ENCODE measurements at regions not wholly inside any gene's neighbourhood (a gene's known extent, or its start where the extent isn't known, plus 50 kb on each side); places are given as distances from the start of the nearest gene placed in this dataset.

DNA sequence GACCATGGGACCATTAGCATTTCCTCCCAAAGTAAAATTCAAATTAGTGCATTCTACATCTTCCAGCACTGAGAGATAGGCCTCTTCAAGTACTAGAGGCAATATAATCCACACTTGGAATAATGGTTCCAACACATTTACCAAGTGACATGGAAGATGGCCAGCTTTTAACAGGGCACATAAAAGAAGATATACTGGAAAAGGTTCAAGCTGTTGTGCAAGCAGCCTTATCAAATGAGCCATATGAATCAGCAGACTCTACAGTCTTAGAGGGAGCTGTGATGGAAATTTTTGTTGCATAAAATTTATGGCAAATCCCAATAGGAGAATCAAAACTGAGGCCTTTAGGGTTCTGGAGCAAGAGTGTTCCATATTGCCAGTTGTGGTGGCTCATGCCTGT lies 526.6 kb upstream of the IRAK1BP1 start:
- Histone ChIP-seq H3K79me2 (ENCODE audit: control insufficient read depth, insufficient read depth, low read length) (no peaks in the 10 kb centered on the region), H3K4me3 (replicated peaks in 1 of 4; ENCODE audit: control extremely low read depth in 1 of 4, insufficient read depth in 1 of 4, low read depth in 3 of 4, low read length in 4 of 4) (no peak overlapping the region), H3K27me3 (ENCODE audit: control insufficient read depth, insufficient read depth, low read length) (no peaks in the 10 kb centered on the region), H3K4me2 (ENCODE audit: extremely low read depth, insufficient read depth, low read length) (no peak overlapping the region), H3K36me3 (ENCODE audit: control insufficient read depth, insufficient read depth, low read length) (no peaks in the 10 kb centered on the region), H3K9me3 (ENCODE audit: control insufficient read depth, insufficient read depth, low read depth, low read length) (no peaks in the 10 kb centered on the region), H3K9ac (ENCODE audit: insufficient read depth, low read length) (no peak overlapping the region), H2AFZ (ENCODE audit: low read length) (no peak overlapping the region), H3K4me1 (ENCODE audit: control insufficient read depth, extremely low read depth, insufficient read depth, low read length) (no peaks in the 10 kb centered on the region), H3K27ac (ENCODE audit: insufficient read depth, low read length) (no peak overlapping the region), H4K20me1 (ENCODE audit: control insufficient read depth, extremely low read depth, insufficient read depth, low read length) (no peaks in the 10 kb centered on the region)
- TF ChIP-seq, protein P1, sequence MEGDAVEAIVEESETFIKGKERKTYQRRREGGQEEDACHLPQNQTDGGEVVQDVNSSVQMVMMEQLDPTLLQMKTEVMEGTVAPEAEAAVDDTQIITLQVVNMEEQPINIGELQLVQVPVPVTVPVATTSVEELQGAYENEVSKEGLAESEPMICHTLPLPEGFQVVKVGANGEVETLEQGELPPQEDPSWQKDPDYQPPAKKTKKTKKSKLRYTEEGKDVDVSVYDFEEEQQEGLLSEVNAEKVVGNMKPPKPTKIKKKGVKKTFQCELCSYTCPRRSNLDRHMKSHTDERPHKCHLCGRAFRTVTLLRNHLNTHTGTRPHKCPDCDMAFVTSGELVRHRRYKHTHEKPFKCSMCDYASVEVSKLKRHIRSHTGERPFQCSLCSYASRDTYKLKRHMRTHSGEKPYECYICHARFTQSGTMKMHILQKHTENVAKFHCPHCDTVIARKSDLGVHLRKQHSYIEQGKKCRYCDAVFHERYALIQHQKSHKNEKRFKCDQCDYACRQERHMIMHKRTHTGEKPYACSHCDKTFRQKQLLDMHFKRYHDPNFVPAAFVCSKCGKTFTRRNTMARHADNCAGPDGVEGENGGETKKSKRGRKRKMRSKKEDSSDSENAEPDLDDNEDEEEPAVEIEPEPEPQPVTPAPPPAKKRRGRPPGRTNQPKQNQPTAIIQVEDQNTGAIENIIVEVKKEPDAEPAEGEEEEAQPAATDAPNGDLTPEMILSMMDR (conservative IDR thresholded peaks at IDR 0.05 in 1 of 2, IDR thresholded peaks at IDR 0.05 in 1 of 2; ENCODE audit: low read depth in 1 of 2, low read length in 2 of 2) = no peak
- TF ChIP-seq EZH2 (IDR thresholded peaks at IDR 0.05; ENCODE audit: low read length, missing control alignments) = no peak
- peak in 1 of 2 donors; percentile 8 for DNase-seq (ENCODE audit: low read depth in 2 of 2)

DNA sequence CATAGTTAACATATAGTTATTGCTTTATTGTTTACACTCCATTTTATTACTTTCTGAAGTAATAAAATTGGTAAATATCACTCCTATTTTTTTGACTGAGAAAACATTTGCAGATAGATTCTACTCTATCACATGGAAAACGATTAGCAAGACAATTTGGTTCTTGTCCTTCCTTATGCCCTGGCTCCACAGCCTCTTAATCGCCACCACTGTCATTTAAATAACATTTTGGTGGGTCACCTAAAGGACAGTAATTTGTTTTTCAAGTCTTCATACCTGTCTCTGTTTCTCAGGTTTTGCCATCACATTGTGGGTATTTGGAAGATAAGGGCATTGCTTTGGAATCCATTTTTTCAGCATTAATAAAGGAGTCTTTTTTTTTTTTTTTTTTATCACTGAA lies 521.5 kb upstream of the IRAK1BP1 start:
- Histone ChIP-seq H2AFZ (ENCODE audit: low read length) (no peak overlapping the region), H3K79me2 (ENCODE audit: control insufficient read depth, insufficient read depth, low read length) (no peaks in the 10 kb centered on the region), H3K9me3 (ENCODE audit: control insufficient read depth, insufficient read depth, low read depth, low read length) (no peaks in the 10 kb centered on the region), H3K4me1 (ENCODE audit: control insufficient read depth, extremely low read depth, insufficient read depth, low read length) (no peaks in the 10 kb centered on the region), H3K4me3 (replicated peaks in 1 of 4; ENCODE audit: control extremely low read depth in 1 of 4, insufficient read depth in 1 of 4, low read depth in 3 of 4, low read length in 4 of 4) (no peak overlapping the region), H3K27ac (ENCODE audit: insufficient read depth, low read length) (no peak overlapping the region), H3K4me2 (ENCODE audit: extremely low read depth, insufficient read depth, low read length) (no peak overlapping the region), H4K20me1 (ENCODE audit: control insufficient read depth, extremely low read depth, insufficient read depth, low read length) (no peaks in the 10 kb centered on the region), H3K27me3 (ENCODE audit: control insufficient read depth, insufficient read depth, low read length) (no peaks in the 10 kb centered on the region), H3K36me3 (ENCODE audit: control insufficient read depth, insufficient read depth, low read length) (no peaks in the 10 kb centered on the region), H3K9ac (ENCODE audit: insufficient read depth, low read length) (no peak overlapping the region)
- TF ChIP-seq EZH2 (IDR thresholded peaks at IDR 0.05; ENCODE audit: low read length, missing control alignments) = no peak
- TF ChIP-seq, protein P1 (conservative IDR thresholded peaks at IDR 0.05 in 1 of 2, IDR thresholded peaks at IDR 0.05 in 1 of 2; ENCODE audit: low read depth in 1 of 2, low read length in 2 of 2) = no peak
- DNase-seq (ENCODE audit: low read depth in 2 of 2) = no peak

DNA sequence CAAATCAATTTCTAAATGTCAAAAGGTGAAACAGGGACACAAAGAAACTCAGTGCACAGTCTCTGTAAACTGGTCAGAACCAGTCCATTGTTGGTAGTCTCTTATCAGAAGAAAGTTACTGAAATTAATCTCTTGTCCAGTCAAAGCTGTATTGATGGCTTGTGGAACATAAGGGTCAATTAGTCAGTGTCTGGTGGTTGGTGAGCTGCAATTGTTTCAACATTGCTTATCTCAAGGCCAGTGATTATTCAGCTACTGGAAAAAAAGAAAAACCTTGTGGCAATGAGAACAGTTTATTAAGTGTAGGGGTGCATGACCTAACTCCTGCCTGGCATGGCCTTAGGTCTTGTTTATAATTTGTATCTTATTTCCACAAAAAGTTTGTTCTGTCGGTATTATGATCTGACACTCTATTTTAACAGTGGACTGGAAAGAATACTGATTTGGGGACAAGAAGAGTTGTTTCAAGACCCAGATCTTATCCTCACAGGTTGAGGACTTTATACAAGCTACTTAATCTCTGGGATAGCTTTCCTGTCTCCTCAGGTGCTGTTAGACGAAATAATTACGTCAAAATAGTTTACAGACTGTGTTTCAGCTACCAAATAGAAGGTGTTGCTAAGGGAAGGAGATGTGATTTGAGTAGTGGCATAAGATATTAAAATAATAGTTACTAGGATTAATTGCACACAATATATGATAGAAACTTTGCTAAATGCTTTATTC lies 520.0 kb upstream of the IRAK1BP1 start:
- H3K27ac ChIP-seq (ENCODE audit: insufficient read depth, low read length) = no peak overlapping the region
- H2AFZ ChIP-seq (ENCODE audit: low read length) = no peak overlapping the region
- no peaks in the 10 kb centered on the region for H3K79me2 ChIP-seq (ENCODE audit: control insufficient read depth, insufficient read depth, low read length)
- peak in 1 of 2 donors; percentile 55 for DNase-seq (ENCODE audit: low read depth in 2 of 2)
- no peaks in the 10 kb centered on the region for H3K4me1 ChIP-seq (ENCODE audit: control insufficient read depth, extremely low read depth, insufficient read depth, low read length)
- no peaks in the 10 kb centered on the region for H3K27me3 ChIP-seq (ENCODE audit: control insufficient read depth, insufficient read depth, low read length)
- H3K9ac ChIP-seq (ENCODE audit: insufficient read depth, low read length) = no peak overlapping the region
- H4K20me1 ChIP-seq (ENCODE audit: control insufficient read depth, extremely low read depth, insufficient read depth, low read length) = no peaks in the 10 kb centered on the region
- no peak for TF ChIP-seq EZH2 (IDR thresholded peaks at IDR 0.05; ENCODE audit: low read length, missing control alignments)
- TF ChIP-seq, protein P1 (conservative IDR thresholded peaks at IDR 0.05 in 1 of 2, IDR thresholded peaks at IDR 0.05 in 1 of 2; ENCODE audit: low read depth in 1 of 2, low read length in 2 of 2) = no peak
- no peaks in the 10 kb centered on the region for H3K36me3 ChIP-seq (ENCODE audit: control insufficient read depth, insufficient read depth, low read length)
- no peaks in the 10 kb centered on the region for H3K9me3 ChIP-seq (ENCODE audit: control insufficient read depth, insufficient read depth, low read depth, low read length)
- H3K4me3 ChIP-seq (replicated peaks in 1 of 4; ENCODE audit: control extremely low read depth in 1 of 4, insufficient read depth in 1 of 4, low read depth in 3 of 4, low read length in 4 of 4) = no peak overlapping the region
- H3K4me2 ChIP-seq (ENCODE audit: extremely low read depth, insufficient read depth, low read length) = no peak overlapping the region

Measured in fibroblast of lung (primary cell).